Psoas muscle (tissue), 7 donors: ENCODE measurements at regions not wholly inside any gene's neighbourhood (a gene's known extent, or its start where the extent isn't known, plus 50 kb on each side); places are given as distances from the start of the nearest gene placed in this dataset.

Experiments
- ATAC-seq, 4 donors: fragments of 200-7000 bp; cut with Tn5 transposase; one replicate each; pipeline ENCODE4 v1.9.1; 2020; ENCODE audit warnings: moderate library complexity in 3 of 4, mild to moderate bottlenecking in 2 of 4
- DNase-seq, 2 donors: peaks; one replicate each; pipeline ENCODE4 v3.0.0-alpha.2; 2020
- H3K27ac ChIP-seq: fragments of 200-600 bp; one replicate; pipeline ENCODE4 v1.8.0; 2022
- H3K27me3 ChIP-seq, 3 donors: fragments of 200-600 bp in 1 of 3; one replicate each; pipeline versions ENCODE4 v1.6.1 to v1.8.0; 2013 to 2022; ENCODE audit warnings: low read length in 2 of 3, mild to moderate bottlenecking in 2 of 3, moderate library complexity in 1 of 3; ENCODE audit not compliant: insufficient read depth in 3 of 3
- H3K36me3 ChIP-seq, 2 donors: fragments of 200-600 bp in 1 of 2; one replicate each; pipeline versions ENCODE4 v1.6.1 to v1.8.0; 2013 to 2022; ENCODE audit warnings: low read depth in 1 of 2, mild to moderate bottlenecking in 1 of 2, moderate library complexity in 1 of 2; ENCODE audit not compliant: insufficient read depth in 1 of 2
- H3K4me1 ChIP-seq: fragments of 200-600 bp; one replicate; pipeline ENCODE4 v1.8.0; 2022
- H3K4me3 ChIP-seq: fragments of 200-600 bp; one replicate; pipeline ENCODE4 v1.8.0; 2022; ENCODE audit warnings: mild to moderate bottlenecking
- H3K9me3 ChIP-seq: fragments of 200-600 bp; one replicate; pipeline ENCODE4 v1.8.0; 2022
- WGBS, 3 donors: extraction: QIAGEN DNeasy Blood & Tissue Kit; methylation state at CpG; one replicate each; pipeline versions ENCODE4 v1.1.6 to v1.1.7; 2013; 5-methylcytosine and 5-hydroxymethylcytosine counted together
- intact Hi-C, 2 donors: fragments of 100-400 bp; cut with DNase I; formaldehyde crosslinking; loops; one replicate each; pipeline versions ENCODE4 v1.11.0 to v1.14.2; 2022
- TF ChIP-seq, protein P1 (sequence below): fragments of 200-600 bp; IDR thresholded peaks from one replicate; pipeline ENCODE4 v1.8.0; 2022; ENCODE audit warnings: antibody characterized with exemption
- donor health status: healthy with polysubstance abuse.
- donor health status: DM: no; HTN: no; CAD: no; lungs with moderate emphysema.
- donor health status: Bipolar disorder and iron deficiency.
- donor health status: healthy.
- donor health status: DM: yes; HTN: yes; CAD: no.
- donor health status: DM: no; HTN: no; CAD: no.
- donor health status: DM: yes; HTN: yes; CAD: no.

DNA sequence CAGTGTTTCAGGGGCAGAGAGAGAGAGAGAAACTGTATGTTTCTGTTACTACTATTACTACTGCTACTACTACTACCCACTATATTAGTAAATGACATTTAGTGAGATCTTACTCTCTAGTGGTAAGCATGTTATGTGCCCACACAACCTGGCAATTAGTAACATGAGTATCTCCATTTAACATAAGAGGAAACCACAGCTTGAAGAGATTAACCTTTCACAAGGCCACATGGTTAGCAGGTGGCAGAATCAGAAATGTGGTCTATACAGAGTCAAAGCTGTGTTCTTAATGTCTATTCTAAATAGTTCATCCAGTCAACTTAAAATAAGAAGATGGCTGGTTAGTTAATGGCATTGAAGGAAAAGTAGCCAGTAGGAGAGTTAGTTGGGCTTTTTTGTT lies 961.6 kb downstream of the MCTP2 start:
- Histone ChIP-seq H3K36me3 (no peaks in the 10 kb centered on the region), H3K27ac (no peak overlapping the region), H3K4me3 (no peak overlapping the region), H3K9me3 (no peaks in the 10 kb centered on the region), H3K27me3 (no peaks in the 10 kb centered on the region), H3K4me1 (no peaks in the 10 kb centered on the region)
- DNase-seq (no peak), ATAC-seq (no peak)
- TF ChIP-seq, protein P1, sequence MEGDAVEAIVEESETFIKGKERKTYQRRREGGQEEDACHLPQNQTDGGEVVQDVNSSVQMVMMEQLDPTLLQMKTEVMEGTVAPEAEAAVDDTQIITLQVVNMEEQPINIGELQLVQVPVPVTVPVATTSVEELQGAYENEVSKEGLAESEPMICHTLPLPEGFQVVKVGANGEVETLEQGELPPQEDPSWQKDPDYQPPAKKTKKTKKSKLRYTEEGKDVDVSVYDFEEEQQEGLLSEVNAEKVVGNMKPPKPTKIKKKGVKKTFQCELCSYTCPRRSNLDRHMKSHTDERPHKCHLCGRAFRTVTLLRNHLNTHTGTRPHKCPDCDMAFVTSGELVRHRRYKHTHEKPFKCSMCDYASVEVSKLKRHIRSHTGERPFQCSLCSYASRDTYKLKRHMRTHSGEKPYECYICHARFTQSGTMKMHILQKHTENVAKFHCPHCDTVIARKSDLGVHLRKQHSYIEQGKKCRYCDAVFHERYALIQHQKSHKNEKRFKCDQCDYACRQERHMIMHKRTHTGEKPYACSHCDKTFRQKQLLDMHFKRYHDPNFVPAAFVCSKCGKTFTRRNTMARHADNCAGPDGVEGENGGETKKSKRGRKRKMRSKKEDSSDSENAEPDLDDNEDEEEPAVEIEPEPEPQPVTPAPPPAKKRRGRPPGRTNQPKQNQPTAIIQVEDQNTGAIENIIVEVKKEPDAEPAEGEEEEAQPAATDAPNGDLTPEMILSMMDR = no peak
- intact Hi-C loops = no loop called here

DNA sequence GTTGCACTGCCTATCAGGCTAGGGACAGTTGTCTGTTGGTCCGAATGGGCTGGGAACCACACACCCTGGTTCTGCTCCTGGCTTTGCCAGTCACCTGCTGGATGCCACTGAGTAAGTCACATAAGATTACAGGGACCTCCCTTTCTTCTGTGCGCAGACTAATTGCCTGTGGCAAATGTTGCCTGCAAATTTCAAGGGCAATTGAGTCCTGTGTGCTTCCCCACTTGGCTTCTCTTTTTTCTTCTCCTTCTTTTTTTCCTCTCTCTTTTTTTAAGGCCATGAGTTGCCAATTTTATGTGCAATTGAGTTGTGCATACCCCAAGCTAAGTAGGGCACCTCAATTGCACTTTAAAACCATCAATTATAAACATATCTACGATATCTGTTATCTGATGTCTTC lies 963.4 kb downstream of the MCTP2 start:
- Histone ChIP-seq H3K4me1 (no peaks in the 10 kb centered on the region), H3K9me3 (no peaks in the 10 kb centered on the region), H3K4me3 (no peak overlapping the region), H3K27me3 (no peaks in the 10 kb centered on the region), H3K36me3 (no peaks in the 10 kb centered on the region), H3K27ac (no peak overlapping the region)
- DNase-seq (no peak), ATAC-seq (no peak)
- intact Hi-C loops = no loop called here
- 66 to 71% (median 66%) methylated on average over 3 of the region's 3 CpGs for WGBS, 3 donors
- TF ChIP-seq, protein P1 = no peak

DNA sequence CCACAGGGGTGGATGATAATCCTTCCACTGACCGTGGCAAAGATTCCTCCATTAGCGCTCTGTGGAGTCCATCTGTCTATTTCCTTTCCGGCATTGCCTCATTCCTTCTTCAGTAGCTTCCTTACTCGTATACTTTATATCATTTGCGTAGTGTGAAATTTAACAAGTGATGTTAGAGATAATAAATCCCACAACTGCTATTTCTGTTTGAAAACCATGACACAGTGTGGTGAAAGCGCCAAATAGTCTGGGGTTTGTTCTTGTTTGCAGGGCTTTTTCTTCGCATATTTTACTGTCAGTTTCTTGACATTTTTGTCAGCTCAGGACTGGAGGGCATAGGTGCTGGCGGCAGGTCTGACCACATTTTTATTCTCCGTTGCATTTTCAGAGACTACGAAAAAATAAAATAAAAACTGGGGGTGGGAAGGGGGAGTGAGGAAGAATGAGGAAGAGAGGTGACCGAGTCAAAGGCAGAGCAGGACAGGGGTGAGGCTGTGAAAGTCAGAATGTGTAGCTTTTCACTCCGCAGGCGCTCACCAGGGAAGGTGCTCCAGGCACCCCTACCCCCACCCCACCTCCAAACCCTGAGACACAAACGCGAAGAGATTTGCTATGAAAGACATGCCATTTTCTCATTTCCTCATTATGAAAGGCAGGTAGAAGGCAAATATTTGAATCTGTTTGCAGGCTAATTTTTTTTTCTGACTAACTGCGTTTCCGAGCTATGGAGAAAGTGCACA lies 965.0 kb downstream of the MCTP2 start:
- 59 to 67% (median 66%) methylated on average over 17 of the region's 17 CpGs for WGBS, 3 donors
- Histone ChIP-seq H3K9me3 (no peaks in the 10 kb centered on the region), H3K27ac (no peak overlapping the region), H3K36me3 (no peaks in the 10 kb centered on the region), H3K4me1 (no peaks in the 10 kb centered on the region), H3K4me3 (no peak overlapping the region), H3K27me3 (peaks cover 0 to 2% (median 0%) of the 10 kb centered on the region in 3 donors)
- intact Hi-C loops = no loop called here
- ATAC-seq (no peak), DNase-seq (no peak)
- TF ChIP-seq, protein P1 = no peak

DNA sequence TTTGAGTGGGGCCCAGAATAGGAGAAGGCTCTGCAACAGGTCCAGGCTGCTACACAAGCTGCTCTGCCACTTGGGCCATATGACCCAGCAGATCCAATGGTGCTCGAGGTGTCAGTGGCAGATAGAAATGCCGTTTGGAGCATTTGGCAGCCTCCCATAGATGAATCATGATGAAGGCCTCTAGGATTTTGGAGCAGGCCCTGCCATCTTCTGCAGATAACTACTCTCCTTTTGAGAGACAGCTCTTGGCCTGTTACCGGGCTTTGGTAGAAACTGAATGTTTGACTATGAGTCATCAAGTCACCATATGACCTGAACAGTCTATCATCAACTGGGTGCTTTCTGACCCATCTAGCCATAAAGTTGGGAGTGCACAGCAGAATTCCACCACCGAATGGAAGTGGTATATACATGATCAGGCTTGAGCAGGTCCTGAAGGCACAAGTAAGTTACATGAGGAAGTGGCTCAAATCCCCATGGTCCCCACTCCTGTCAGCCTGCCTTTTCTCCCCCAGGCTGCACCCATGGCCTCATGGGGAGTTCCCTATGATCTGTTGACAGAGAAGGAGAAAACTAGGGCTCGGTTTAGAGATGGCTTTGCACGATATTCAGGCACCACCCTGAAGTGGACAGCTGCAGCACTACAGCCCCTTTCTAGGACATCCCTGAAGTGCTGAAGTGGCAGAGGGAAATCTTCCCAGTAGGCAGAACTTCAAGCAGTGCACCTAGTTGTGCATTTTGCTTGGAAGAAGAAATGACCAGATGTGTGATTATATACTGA lies 971.4 kb downstream of the MCTP2 start:
- Histone ChIP-seq H3K27me3 (peaks cover 0 to 2% (median 0%) of the 10 kb centered on the region in 3 donors), H3K36me3 (no peaks in the 10 kb centered on the region), H3K9me3 (no peaks in the 10 kb centered on the region), H3K4me1 (no peaks in the 10 kb centered on the region), H3K27ac (no peak overlapping the region), H3K4me3 (no peak overlapping the region)
- WGBS, 3 donors = 76 to 88% (median 83%) methylated on average over 6 of the region's 6 CpGs
- intact Hi-C loops = no loop called here
- DNase-seq (no peak), ATAC-seq (no peak)
- TF ChIP-seq, protein P1 = no peak
